Left forelimb (tissue), 1 donor: ENCODE measurements at regions not wholly inside any gene's neighbourhood (a gene's known extent, or its start where the extent isn't known, plus 50 kb on each side); places are given as distances from the start of the nearest gene placed in this dataset.

ENCODE experiments used
- DNase-seq: peaks from one replicate; pipeline ENCODE4 v3.0.0-alpha.2; 2018; ENCODE audit warnings: low spot score

GRCh38 chr2:16173893-16174692, 233.7 kb downstream of the MYCN start:
- DNase-seq, result no peak

- DNase-seq, result no peak
Measured at GRCh38 chr2:16172324-16173175, 232.2 kb downstream of the MYCN start.

GRCh38 chr2:16171425-16171920, 231.1 kb downstream of the MYCN start:
- DNase-seq, result no peak

GRCh38 chr2:16170675-16171424, 230.5 kb downstream of the MYCN start:
- DNase-seq, result no peak

GRCh38 chr2:16169381-16169960, 229.1 kb downstream of the MYCN start:
- DNase-seq, result no peak

- DNase-seq, result no peak
Measured at GRCh38 chr2:16168506-16169264, 228.3 kb downstream of the MYCN start.

- DNase-seq, result no peak
Measured at GRCh38 chr2:16167870-16168426, 227.6 kb downstream of the MYCN start.

GRCh38 chr2:16167451-16167861, 227.1 kb downstream of the MYCN start:
- no peak for DNase-seq

GRCh38 chr2:16166327-16166981, 226.1 kb downstream of the MYCN start:
- no peak for DNase-seq

GRCh38 chr2:16165518-16166326, 225.4 kb downstream of the MYCN start:
- DNase-seq, result no peak

GRCh38 chr2:16162491-16163040, 222.2 kb downstream of the MYCN start:
- no peak for DNase-seq

GRCh38 chr2:16161768-16162490, 221.6 kb downstream of the MYCN start:
- DNase-seq, result no peak

- no peak for DNase-seq
Measured at GRCh38 chr2:16161085-16161565, 220.8 kb downstream of the MYCN start.

GRCh38 chr2:16160281-16161084, 220.1 kb downstream of the MYCN start:
- DNase-seq, result no peak

GRCh38 chr2:16156411-16156810, 216.1 kb downstream of the MYCN start:
- DNase-seq, result no peak

- no peak for DNase-seq
Measured at GRCh38 chr2:16155766-16156165, 215.4 kb downstream of the MYCN start.

- no peak for DNase-seq
Measured at GRCh38 chr2:16155366-16155765, 215.0 kb downstream of the MYCN start.
